Endothelial cell of umbilical vein (primary cell): ENCODE measurements at regions not wholly inside any gene's neighbourhood (a gene's known extent, or its start where the extent isn't known, plus 50 kb on each side); places are given as distances from the start of the nearest gene placed in this dataset.

Source experiments
- POLR2A ChIP-seq: IDR thresholded peaks from 2 replicates; pipeline ENCODE4 v1.6.1; 2012; ENCODE audit warnings: low read depth, mild to moderate bottlenecking, control low read depth, low read length
- TF ChIP-seq, protein P1 (sequence below), 2 donors: IDR thresholded peaks; 1 replicate in 1 of 2; 2 replicates in 1 of 2; pipeline ENCODE4 v1.5.1; 2011; ENCODE audit warnings: low read length in 2 of 2, mild to moderate bottlenecking in 2 of 2, moderate library complexity in 2 of 2, control low read depth in 1 of 2, inconsistent platforms in 1 of 2, low read depth in 1 of 2; ENCODE audit not compliant: insufficient read depth in 1 of 2; ENCODE audit errors: extremely low read depth in 1 of 2

- TF ChIP-seq POLR2A = no peak
- TF ChIP-seq, protein P1, sequence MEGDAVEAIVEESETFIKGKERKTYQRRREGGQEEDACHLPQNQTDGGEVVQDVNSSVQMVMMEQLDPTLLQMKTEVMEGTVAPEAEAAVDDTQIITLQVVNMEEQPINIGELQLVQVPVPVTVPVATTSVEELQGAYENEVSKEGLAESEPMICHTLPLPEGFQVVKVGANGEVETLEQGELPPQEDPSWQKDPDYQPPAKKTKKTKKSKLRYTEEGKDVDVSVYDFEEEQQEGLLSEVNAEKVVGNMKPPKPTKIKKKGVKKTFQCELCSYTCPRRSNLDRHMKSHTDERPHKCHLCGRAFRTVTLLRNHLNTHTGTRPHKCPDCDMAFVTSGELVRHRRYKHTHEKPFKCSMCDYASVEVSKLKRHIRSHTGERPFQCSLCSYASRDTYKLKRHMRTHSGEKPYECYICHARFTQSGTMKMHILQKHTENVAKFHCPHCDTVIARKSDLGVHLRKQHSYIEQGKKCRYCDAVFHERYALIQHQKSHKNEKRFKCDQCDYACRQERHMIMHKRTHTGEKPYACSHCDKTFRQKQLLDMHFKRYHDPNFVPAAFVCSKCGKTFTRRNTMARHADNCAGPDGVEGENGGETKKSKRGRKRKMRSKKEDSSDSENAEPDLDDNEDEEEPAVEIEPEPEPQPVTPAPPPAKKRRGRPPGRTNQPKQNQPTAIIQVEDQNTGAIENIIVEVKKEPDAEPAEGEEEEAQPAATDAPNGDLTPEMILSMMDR (IDR thresholded peaks at IDR 0.05; ENCODE audit: extremely low read depth in 1 of 2, insufficient read depth in 1 of 2, low read depth in 1 of 2, low read length in 2 of 2) = no peak
Observed at GRCh38 chr21:22630953-22631465, 1632.8 kb downstream of the NCAM2 start.
